DOHH2 (cell line): ENCODE measurements at regions not wholly inside any gene's neighbourhood (a gene's known extent, or its start where the extent isn't known, plus 50 kb on each side); places are given as distances from the start of the nearest gene placed in this dataset.

Experiments used
- CTCF ChIP-seq: fragments of 200-600 bp; sonication (generic); IDR thresholded peaks from one replicate; pipeline ENCODE4 v1.5.1; 2014; ENCODE audit warnings: antibody characterized with exemption, mild to moderate bottlenecking, low read depth, low read length; ENCODE audit not compliant: poor library complexity, severe bottlenecking
- EZH2phosphoT487 ChIP-seq: fragments of 200-600 bp; sonication (generic); IDR thresholded peaks from 2 replicates; pipeline ENCODE4 v1.6.1; 2017; ENCODE audit warnings: borderline replicate concordance, mild to moderate bottlenecking, antibody characterized with exemption, low read length, moderate library complexity, mixed read lengths

GRCh38 chr6:139632840-139633239 is 258.4 kb upstream of the CITED2 start:
- TF ChIP-seq CTCF (no peak), EZH2phosphoT487 (no peak)
